ENCODE measurements at regions not wholly inside any gene's neighbourhood (a gene's known extent, or its start where the extent isn't known, plus 50 kb on each side); places are given as distances from the start of the nearest gene placed in this dataset.

GRCh38 chr5:92459654-92460053 is 1076.5 kb upstream of the ARRDC3 start:
- intact Hi-C loops (cut with micrococcal nuclease; ENCODE audit: unreplicated experiment): no loop called here
- Histone ChIP-seq H3K36me3 (ENCODE audit: control insufficient read depth in 2 of 2, insufficient read depth in 2 of 2, low read length in 1 of 2) (no peaks in the 10 kb centered on the region), H3K27ac (ENCODE audit: control insufficient read depth, insufficient read depth) (no peak overlapping the region), H3K27me3 (replicated peaks in 1 of 2; ENCODE audit: control insufficient read depth in 2 of 2, insufficient read depth in 2 of 2, low read length in 1 of 2) (no peaks in the 10 kb centered on the region), H3K79me2 (ENCODE audit: control insufficient read depth, insufficient read depth, low read length) (no peaks in the 10 kb centered on the region), H3K4me1 (ENCODE audit: control insufficient read depth, insufficient read depth, low read length) (no peaks in the 10 kb centered on the region; the same call in 1 of the 2 replicates), H3K4me2 (ENCODE audit: control insufficient read depth, insufficient read depth) (no peak overlapping the region), H3K9me3 (replicated peaks; ENCODE audit: control insufficient read depth, insufficient read depth, low read length) (peaks cover 2% of the 10 kb centered on the region; the same call in 2 of the 3 replicates), H3K4me3 (no peak overlapping the region), H3K9ac (ENCODE audit: control insufficient read depth, insufficient read depth, low read length) (no peak overlapping the region), H2AFZ (ENCODE audit: control insufficient read depth, low read depth, low read length) (no peak overlapping the region), H4K20me1 (ENCODE audit: control insufficient read depth, insufficient read depth) (no peaks in the 10 kb centered on the region)
- POLR2A ChIA-PET: no interaction called here
- SMC1A ChIA-PET (ENCODE audit: uncharacterized antibody, unreplicated experiment): interaction anchor here (2.4 kb wide), 1 partner anchor 11 kb away, joined by 11 read pairs; no protein-coding TSS in a partner anchor
- no peak for TF ChIP-seq NFYA (IDR thresholded peaks at IDR 0.05; ENCODE audit: borderline replicate concordance, low read depth, low read length)
- no peak for TF ChIP-seq CBX5 (IDR thresholded peaks at IDR 0.05; ENCODE audit: low read depth)
- no peak for TF ChIP-seq NFXL1 (IDR thresholded peaks at IDR 0.05; ENCODE audit: borderline replicate concordance)
- TF ChIP-seq PML (IDR thresholded peaks at IDR 0.05; ENCODE audit: low read length): no peak
- TF ChIP-seq CREB1 (IDR thresholded peaks at IDR 0.05; ENCODE audit: low read depth): no peak
- no peak for TF ChIP-seq ZNF687 (IDR thresholded peaks at IDR 0.05)
- TF ChIP-seq CHD4 (IDR thresholded peaks at IDR 0.05): no peak
- TF ChIP-seq RAD21 (IDR thresholded peaks at IDR 0.05; ENCODE audit: insufficient read depth, low read depth, low read length): no peak
- no peak for TF ChIP-seq IKZF2 (IDR thresholded peaks at IDR 0.05)
- TF ChIP-seq USF2 (IDR thresholded peaks at IDR 0.05; ENCODE audit: borderline replicate concordance, low read depth, low read length): no peak
- no peak for TF ChIP-seq SMARCA5 (IDR thresholded peaks at IDR 0.05)
- no peak for TF ChIP-seq HCFC1 (IDR thresholded peaks at IDR 0.05; ENCODE audit: low read length)
- no peak for TF ChIP-seq GATAD2B (conservative IDR thresholded peaks at IDR 0.05; ENCODE audit: low read depth)
- TF ChIP-seq MEF2A (IDR thresholded peaks at IDR 0.05; ENCODE audit: insufficient read depth, low read depth, low read length): no peak
- no peak for TF ChIP-seq BCL11A (IDR thresholded peaks at IDR 0.05; ENCODE audit: low read depth, low read length)
- no peak for TF ChIP-seq MYC (IDR thresholded peaks at IDR 0.05; ENCODE audit: insufficient read depth, insufficient read length, insufficient replicate concordance, low read length, severe bottlenecking)
- 4% methylated on average over 1 of the region's 1 CpG for WGBS (ENCODE audit: insufficient coverage, insufficient replicate concordance, low lambda C conversion rate, missing lambda C conversion rate)
- BruUV-seq (replicated peaks): no TSS peak
- in situ Hi-C loops (cut with MboI): no loop called here
- DNase-seq (ENCODE audit: low read depth, low spot score): no peak
- no peak for ATAC-seq
- CTCF ChIA-PET: interaction anchor here (0.6 to 1.3 kb wide), 3 partner anchors 11 to 474 kb away, joined by 3 to 7 read pairs (median 4); no protein-coding TSS in a partner anchor
- RAD21 ChIA-PET (ENCODE audit: unreplicated experiment): interaction anchor here (1.2 kb wide), 1 partner anchor 151 kb away, joined by 3 read pairs; no protein-coding TSS in a partner anchor
- no peak for FAIRE-seq

All from GM12878 (cell line).